Left kidney (tissue), 1 donor: ENCODE measurements at regions not wholly inside any gene's neighbourhood (a gene's known extent, or its start where the extent isn't known, plus 50 kb on each side); places are given as distances from the start of the nearest gene placed in this dataset.
"Not testable (repeated sequence)": the region's sequence is repeated elsewhere in the genome, so short reads cannot be mapped to it uniquely, and the experiment has no call there.

Experiments
- DNase-seq: peaks from one replicate; pipeline ENCODE4 v3.0.0-alpha.2; 2013

DNA sequence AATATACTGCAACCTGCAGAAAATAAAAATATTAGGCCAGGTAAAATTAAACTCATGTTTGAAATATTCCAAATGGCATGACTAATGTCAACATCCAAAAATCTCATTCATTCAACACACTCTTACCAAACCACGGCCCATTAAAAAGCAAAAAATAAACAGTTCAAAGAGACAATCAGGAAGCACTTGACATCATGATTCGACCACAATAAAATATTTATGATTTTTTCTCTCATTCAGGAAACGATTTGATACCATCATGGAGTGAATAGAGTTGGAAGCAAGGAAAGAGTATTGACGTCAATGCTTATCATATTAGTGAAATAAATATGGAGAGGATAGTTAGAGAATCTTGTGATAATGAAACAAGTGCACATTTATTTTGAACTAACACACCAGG, 354.1 kb downstream of the KCNJ2 start:
- DNase-seq, result no peak

DNA sequence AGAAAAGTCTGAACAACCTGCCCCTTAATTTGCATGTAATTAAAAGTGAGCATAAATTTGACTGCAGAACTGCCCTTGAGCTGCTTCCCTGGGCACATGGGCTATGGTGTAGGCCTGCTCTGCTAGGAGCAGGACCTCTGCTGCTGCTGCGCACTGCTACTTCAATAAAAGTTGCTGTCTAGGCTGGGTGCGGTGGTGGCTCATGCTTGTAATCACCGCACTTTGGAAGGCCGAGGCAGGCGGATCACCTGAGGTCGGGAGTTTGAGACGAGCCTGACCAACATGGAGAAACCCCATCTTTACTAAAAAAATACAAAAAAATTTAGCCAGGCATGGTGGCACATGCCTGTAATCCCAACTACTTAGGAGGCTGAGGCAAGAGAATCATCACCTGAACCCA, 355.7 kb downstream of the KCNJ2 start:
- not testable (repeated sequence) for DNase-seq

GRCh38 chr17:70525961-70526360, 356.6 kb downstream of the KCNJ2 start:
- DNase-seq, result no peak

- no peak for DNase-seq
These were observed 358.1 kb downstream of the KCNJ2 start for GRCh38 chr17:70527364-70527888.

DNA sequence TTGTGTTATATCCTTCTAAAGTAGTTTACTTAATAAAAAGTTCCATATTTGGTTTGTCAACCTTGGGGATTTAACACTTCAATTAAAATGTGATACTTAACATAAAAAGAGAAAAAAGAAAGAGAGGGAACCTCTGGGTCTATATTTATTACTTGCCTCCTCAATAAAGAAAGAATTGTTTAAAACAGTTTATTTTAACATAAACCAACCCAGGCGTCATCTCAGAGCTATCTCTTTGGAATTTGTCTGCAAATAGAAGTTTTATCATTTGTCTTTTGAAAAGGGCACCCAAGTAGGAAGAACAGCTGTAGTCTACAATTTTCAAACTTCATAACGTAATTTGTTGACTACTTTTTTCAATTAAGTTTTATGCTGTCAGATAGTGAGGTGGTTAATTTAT, 364.1 kb downstream of the KCNJ2 start:
- DNase-seq, result no peak

GRCh38 chr17:70535986-70536385, 366.7 kb downstream of the KCNJ2 start:
- DNase-seq, result no peak

DNA sequence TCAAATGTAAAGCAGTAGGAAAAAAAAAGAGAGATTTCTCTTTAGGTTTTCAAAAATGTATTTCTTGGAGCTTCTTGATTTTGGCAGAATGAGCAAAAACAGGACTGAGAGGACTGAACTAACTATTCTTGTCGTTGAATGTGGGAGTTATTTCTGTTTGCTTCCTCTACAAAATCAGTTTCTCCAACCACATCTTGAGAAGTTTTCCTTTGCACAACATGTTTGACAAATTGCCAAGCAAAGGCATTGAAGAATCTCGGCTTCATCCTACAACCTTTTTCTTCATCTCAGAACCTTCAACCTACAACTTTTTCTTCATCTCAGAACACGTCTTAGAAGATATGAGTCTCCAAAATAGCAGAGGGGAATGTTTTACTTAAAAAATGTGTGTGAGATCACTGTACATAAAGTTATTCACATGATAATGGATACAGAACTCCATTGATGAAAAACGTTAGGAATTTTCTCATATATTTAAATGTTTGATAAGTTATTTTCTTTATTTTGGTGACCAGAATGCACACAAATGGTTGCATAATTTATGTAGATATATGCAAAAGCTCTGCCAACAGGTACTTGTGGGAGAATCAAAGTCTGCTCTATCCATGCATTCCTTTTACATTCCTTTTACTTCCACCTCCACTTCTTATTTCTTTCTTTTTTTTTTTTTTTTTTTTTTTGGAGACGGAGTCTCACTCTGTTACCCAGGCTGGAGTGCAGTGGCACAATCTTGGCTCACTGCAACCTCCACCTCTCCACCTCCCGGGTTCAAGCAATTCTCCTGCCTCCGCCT, 370.0 kb downstream of the KCNJ2 start:
- DNase-seq, result no peak

- DNase-seq, result no peak
These were observed 373.5 kb downstream of the KCNJ2 start for GRCh38 chr17:70542876-70543275.

- DNase-seq, result no peak
These were observed 375.0 kb downstream of the KCNJ2 start for GRCh38 chr17:70544317-70544716.

- peak; percentile 51 for DNase-seq
These were observed 383.1 kb downstream of the KCNJ2 start for GRCh38 chr17:70552230-70552981.

DNA sequence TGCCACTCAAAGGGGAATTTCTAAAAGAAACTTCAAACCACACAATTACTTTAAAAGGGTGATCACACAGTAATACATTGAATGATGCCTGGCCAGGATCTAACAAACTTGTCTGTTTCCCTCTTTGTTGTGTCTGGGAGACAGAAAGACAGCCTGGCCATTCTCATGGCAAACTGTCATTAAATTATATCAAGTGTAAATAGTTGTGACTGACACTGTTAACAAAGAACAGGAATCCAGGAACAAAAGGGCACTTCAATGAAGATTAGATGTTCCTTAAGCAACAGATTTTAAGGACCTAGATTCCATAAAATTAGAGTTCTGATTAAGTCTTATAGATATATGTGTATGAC, 383.6 kb downstream of the KCNJ2 start:
- no peak for DNase-seq

GRCh38 chr17:70555723-70556122, 386.4 kb downstream of the KCNJ2 start:
- DNase-seq, result no peak

DNA sequence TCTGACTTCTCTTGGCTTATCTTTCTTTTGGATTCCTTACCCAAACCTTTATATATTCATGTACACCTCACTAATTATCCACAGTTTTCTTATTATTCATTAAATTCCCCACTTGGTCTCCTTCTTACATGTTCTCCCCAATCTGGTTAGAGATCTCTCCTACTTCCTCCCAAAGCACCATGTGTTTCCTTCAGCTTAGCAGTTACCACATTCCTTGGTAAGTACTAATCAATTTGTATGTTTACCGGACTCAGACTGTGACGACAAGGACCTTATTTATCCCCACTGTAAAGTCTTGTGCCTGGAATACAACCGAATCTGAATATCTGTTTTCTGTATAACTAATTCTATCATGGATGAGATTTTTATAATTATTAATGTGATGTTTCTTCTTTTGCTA, 389.5 kb downstream of the KCNJ2 start:
- DNase-seq, result no peak

DNA sequence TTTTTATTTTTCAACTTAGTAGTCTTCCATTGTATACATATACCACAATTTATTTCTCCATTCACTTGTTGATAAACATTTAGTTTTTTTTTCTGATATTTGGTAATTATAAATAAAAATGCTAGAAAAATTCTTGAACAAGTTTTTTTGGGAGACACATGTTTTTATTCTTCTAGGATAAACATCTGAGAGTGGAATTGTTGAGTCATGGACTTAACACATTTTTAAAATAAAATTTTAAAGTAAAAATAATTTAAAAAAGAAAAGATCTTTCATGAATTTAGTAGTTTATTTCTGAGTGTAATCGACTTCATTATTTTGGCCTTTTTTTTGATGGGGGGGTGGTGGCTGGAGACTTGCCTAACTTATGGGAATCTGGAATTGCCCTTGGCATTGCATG, 391.1 kb downstream of the KCNJ2 start:
- DNase-seq, result no peak

GRCh38 chr17:70562137-70562536, 392.8 kb downstream of the KCNJ2 start:
- no peak for DNase-seq

- DNase-seq, result no peak
These were observed 394.0 kb downstream of the KCNJ2 start for GRCh38 chr17:70563281-70563820.

- no peak for DNase-seq
These were observed 394.8 kb downstream of the KCNJ2 start for GRCh38 chr17:70564006-70564620.

DNA sequence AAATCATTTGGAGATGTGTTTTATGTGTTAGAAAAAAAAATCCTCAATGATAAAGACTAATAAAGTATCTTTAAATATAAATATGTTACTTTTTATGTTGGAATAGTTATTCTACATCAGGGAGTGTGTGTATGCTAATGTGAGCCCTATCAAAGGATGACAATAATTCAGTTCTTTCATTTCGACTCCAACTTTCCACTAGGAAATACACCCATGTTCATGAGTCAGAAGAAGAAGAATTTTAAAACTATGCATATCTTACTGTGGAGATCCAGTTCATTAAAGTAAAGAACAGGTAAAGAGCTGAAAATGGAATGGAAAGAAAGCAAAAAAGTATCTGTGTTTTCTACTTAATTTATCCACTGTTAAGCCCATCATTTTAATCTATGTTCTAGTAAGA, 399.8 kb downstream of the KCNJ2 start:
- DNase-seq, result no peak

GRCh38 chr17:70577456-70577855, 408.1 kb downstream of the KCNJ2 start:
- no peak for DNase-seq

GRCh38 chr17:70581459-70581858, 412.1 kb downstream of the KCNJ2 start:
- no peak for DNase-seq

DNA sequence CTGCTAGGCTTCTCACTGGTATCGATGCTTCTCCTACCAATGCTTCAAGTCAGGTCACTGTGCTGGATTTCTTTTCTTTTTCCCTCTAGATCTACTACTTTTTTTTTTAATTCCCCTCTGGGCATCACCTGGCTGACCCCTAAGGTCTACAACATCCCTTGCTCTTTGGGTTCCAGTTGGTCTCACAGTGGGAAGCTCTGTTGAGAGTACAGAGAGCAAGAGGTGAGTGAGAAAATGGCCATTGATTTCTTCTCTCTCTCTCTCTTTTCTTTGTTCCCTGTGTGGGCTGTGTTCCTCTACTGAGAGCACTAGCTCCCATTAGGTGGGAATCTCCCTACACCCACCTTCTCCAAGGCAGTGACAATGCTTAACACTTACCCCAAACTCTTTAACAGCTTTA, 413.4 kb downstream of the KCNJ2 start:
- DNase-seq, result no peak

GRCh38 chr17:70584255-70584654, 414.9 kb downstream of the KCNJ2 start:
- no peak for DNase-seq

DNA sequence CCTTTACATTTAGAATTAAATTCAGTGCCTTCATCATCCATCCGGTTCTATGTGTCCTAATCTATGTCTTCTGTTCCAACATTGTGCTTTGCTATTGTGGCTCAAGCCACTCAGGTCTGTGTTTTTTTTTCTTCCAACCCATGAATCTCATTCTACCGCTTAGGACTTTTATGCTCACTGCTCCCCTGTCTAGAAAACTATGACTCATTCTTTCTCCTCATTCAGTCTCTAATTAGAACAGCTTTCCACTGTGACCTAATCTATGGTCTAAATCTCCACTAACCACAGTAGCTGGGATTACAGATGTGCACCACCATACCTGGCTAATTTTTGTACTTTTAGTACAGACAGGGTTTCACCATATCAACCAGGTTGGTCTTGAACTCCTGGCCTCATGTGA, 418.7 kb downstream of the KCNJ2 start:
- no peak for DNase-seq
